Cardiac fibroblast (primary cell): ENCODE measurements at regions not wholly inside any gene's neighbourhood (a gene's known extent, or its start where the extent isn't known, plus 50 kb on each side); places are given as distances from the start of the nearest gene placed in this dataset.

Experiments
- DNase-seq, 2 donors: peaks; one replicate each; pipeline versions ENCODE4 v3.0.0 to v3.0.0-alpha.2; 2010; ENCODE audit warnings: low read depth in 2 of 2
- H3K4me3 ChIP-seq, 2 donors: replicated peaks in 1 of 2; 1 replicate in 1 of 2; 2 replicates in 1 of 2; pipeline ENCODE4 v1.5.1; 2011; ENCODE audit warnings: low read depth in 2 of 2, low read length in 2 of 2, mild to moderate bottlenecking in 2 of 2, moderate library complexity in 1 of 2
- CTCF ChIP-seq: IDR thresholded peaks from one replicate; pipeline ENCODE4 v1.5.1; 2011; ENCODE audit warnings: low read depth, mild to moderate bottlenecking, low read length, inconsistent platforms

- TF ChIP-seq CTCF = no peak
- DNase-seq = no peak
- H3K4me3 ChIP-seq = no peak overlapping the region
These were observed 339.2 kb upstream of the CT83 start for GRCh38 chrX:116801943-116802342.

- no peak for DNase-seq
- no peak overlapping the region for H3K4me3 ChIP-seq
- no peak for TF ChIP-seq CTCF
These were observed 319.1 kb upstream of the CT83 start for GRCh38 chrX:116781926-116782325.

- no peak for DNase-seq
- TF ChIP-seq CTCF = no peak
- H3K4me3 ChIP-seq = no peak overlapping the region
These were observed 294.7 kb upstream of the CT83 start for GRCh38 chrX:116757491-116757890.

- DNase-seq = no peak
- no peak for TF ChIP-seq CTCF
These were observed 294.2 kb upstream of the CT83 start for GRCh38 chrX:116756958-116757357.

GRCh38 chrX:116749943-116750342 is 287.2 kb upstream of the CT83 start:
- DNase-seq = no peak
- no peak for TF ChIP-seq CTCF
- H3K4me3 ChIP-seq = no peak overlapping the region

More at GRCh38 chrX:116756958-116757357, 294.2 kb upstream of the CT83 start:
- no peak overlapping the region for H3K4me3 ChIP-seq

- no peak for TF ChIP-seq CTCF
- no peak overlapping the region for H3K4me3 ChIP-seq
- DNase-seq = no peak
These were observed 269.4 kb upstream of the CT83 start for GRCh38 chrX:116732214-116732613.

GRCh38 chrX:116726806-116727205 is 264.0 kb upstream of the CT83 start:
- DNase-seq = no peak
- H3K4me3 ChIP-seq = no peak overlapping the region
- TF ChIP-seq CTCF = no peak
